Common myeloid progenitor, CD34-positive (primary cell): ENCODE measurements at regions not wholly inside any gene's neighbourhood (a gene's known extent, or its start where the extent isn't known, plus 50 kb on each side); places are given as distances from the start of the nearest gene placed in this dataset.
"Not testable (repeated sequence)": the region's sequence is repeated elsewhere in the genome, so short reads cannot be mapped to it uniquely, and the experiment has no call there.

ENCODE experiments used
- CTCF ChIA-PET: fragments of 350-600 bp; sonication (Branson Sonifier 250); formaldehyde crosslinking; loops from one replicate; lab custom pipeline; 2021; ENCODE audit warnings: antibody characterized with exemption; lab: Charles Lee
- POLR2A ChIA-PET: fragments of 350-600 bp; sonication (Branson Sonifier 250); formaldehyde crosslinking; loops from one replicate; lab custom pipeline; 2021; ENCODE audit warnings: antibody characterized with exemption; lab: Charles Lee
- DNase-seq, 3 donors: peaks; one replicate each; pipeline versions ENCODE4 v3.0.0 to v3.0.0-alpha.2; 2013
- H3K27ac ChIP-seq, 2 experiments: 1 replicate in 1 of 2; 2 replicates in 1 of 2; pipeline ENCODE4 v1.7.0; 2013; ENCODE audit warnings: inconsistent platforms in 2 of 2, low read length in 2 of 2, mild to moderate bottlenecking in 2 of 2, low read depth in 1 of 2, moderate library complexity in 1 of 2; ENCODE audit not compliant: severe bottlenecking in 2 of 2, insufficient read depth in 1 of 2, poor library complexity in 1 of 2
- H3K27me3 ChIP-seq, 5 experiments: replicated peaks in 2 of 5; 1 replicate in 3 of 5; 2 replicates in 2 of 5; pipeline versions ENCODE4 v1.6.1 to v1.7.0; 2013; ENCODE audit warnings: low read length in 4 of 5, mild to moderate bottlenecking in 2 of 5, moderate library complexity in 2 of 5, inconsistent platforms in 1 of 5; ENCODE audit not compliant: insufficient read depth in 5 of 5, control insufficient read depth in 4 of 5
- H3K36me3 ChIP-seq, 4 experiments: 1 replicate in 2 of 4; 2 replicates in 2 of 4; pipeline versions ENCODE4 v1.6.1 to v1.7.0; 2013; ENCODE audit warnings: low read length in 3 of 4, control low read depth in 1 of 4, mild to moderate bottlenecking in 1 of 4; ENCODE audit not compliant: control insufficient read depth in 4 of 4, insufficient read depth in 4 of 4
- H3K4me1 ChIP-seq, 4 experiments: 1 replicate in 3 of 4; 2 replicates in 1 of 4; pipeline versions ENCODE4 v1.6.1 to v1.7.1; 2013; ENCODE audit warnings: low read length in 3 of 4, mild to moderate bottlenecking in 3 of 4, control low read depth in 1 of 4, inconsistent platforms in 1 of 4, moderate library complexity in 1 of 4; ENCODE audit not compliant: control insufficient read depth in 4 of 4, insufficient read depth in 4 of 4; ENCODE audit errors: control extremely low read depth in 1 of 4
- H3K4me3 ChIP-seq, 7 experiments: 1 replicate in 4 of 7; 2 replicates in 3 of 7; pipeline versions ENCODE4 v1.5.1 to v1.7.0; 2013; ENCODE audit warnings: mild to moderate bottlenecking in 7 of 7, low read length in 6 of 7, moderate library complexity in 6 of 7, inconsistent platforms in 2 of 7, low read depth in 2 of 7, control low read depth in 1 of 7; ENCODE audit not compliant: insufficient read depth in 4 of 7, control insufficient read depth in 1 of 7; ENCODE audit errors: extremely low read depth in 1 of 7
- H3K9me3 ChIP-seq, 5 experiments: 1 replicate in 4 of 5; 2 replicates in 1 of 5; pipeline versions ENCODE4 v1.6.1 to v1.7.1; 2013; ENCODE audit warnings: low read length in 4 of 5, mild to moderate bottlenecking in 2 of 5, inconsistent platforms in 1 of 5, low read depth in 1 of 5, moderate library complexity in 1 of 5; ENCODE audit not compliant: control insufficient read depth in 4 of 5, insufficient read depth in 2 of 5; ENCODE audit errors: control extremely low read depth in 1 of 5
- WGBS: methylation state at CpG from one replicate; pipeline ENCODE4 v1.1.5; 2013; ENCODE audit not compliant: insufficient coverage; 5-methylcytosine and 5-hydroxymethylcytosine counted together

GRCh38 chr15:20055921-20056320 lies 485.7 kb downstream of the GOLGA6L6 start:
- POLR2A ChIA-PET, CTCF ChIA-PET, H3K27me3 ChIP-seq, H3K36me3 ChIP-seq, DNase-seq, H3K4me1 ChIP-seq, H3K4me3 ChIP-seq, H3K9me3 ChIP-seq, H3K27ac ChIP-seq: not testable (repeated sequence)
- no CpG with 5 or more reads among the region's 5 CpGs for WGBS

GRCh38 chr15:20048189-20048588 lies 493.4 kb downstream of the GOLGA6L6 start:
- H3K4me1 ChIP-seq, CTCF ChIA-PET, H3K36me3 ChIP-seq, H3K27ac ChIP-seq, H3K4me3 ChIP-seq, H3K9me3 ChIP-seq, H3K27me3 ChIP-seq, POLR2A ChIA-PET, DNase-seq: not testable (repeated sequence)
- WGBS = 90% methylated on average over 2 of the region's 16 CpGs

GRCh38 chr15:20045165-20045564 lies 496.4 kb downstream of the GOLGA6L6 start:
- H3K27ac ChIP-seq, CTCF ChIA-PET, DNase-seq, H3K27me3 ChIP-seq, POLR2A ChIA-PET, H3K36me3 ChIP-seq, H3K9me3 ChIP-seq, H3K4me1 ChIP-seq, H3K4me3 ChIP-seq: not testable (repeated sequence)
- no CpG with 5 or more reads among the region's 5 CpGs for WGBS

GRCh38 chr15:20040691-20041090 lies 500.9 kb downstream of the GOLGA6L6 start:
- DNase-seq, H3K27me3 ChIP-seq, H3K27ac ChIP-seq, H3K4me1 ChIP-seq, H3K36me3 ChIP-seq, CTCF ChIA-PET, H3K4me3 ChIP-seq, POLR2A ChIA-PET, H3K9me3 ChIP-seq: not testable (repeated sequence)
- no CpG with 5 or more reads among the region's 1 CpG for WGBS

- POLR2A ChIA-PET, DNase-seq, H3K36me3 ChIP-seq, H3K9me3 ChIP-seq, H3K27ac ChIP-seq, H3K27me3 ChIP-seq, H3K4me1 ChIP-seq, H3K4me3 ChIP-seq, CTCF ChIA-PET: not testable (repeated sequence)
- WGBS = no CpG with 5 or more reads among the region's 2 CpGs
Observed at GRCh38 chr15:20025040-20025439, 516.6 kb downstream of the GOLGA6L6 start.

- H3K27me3 ChIP-seq, H3K9me3 ChIP-seq, H3K4me3 ChIP-seq, DNase-seq, H3K4me1 ChIP-seq, CTCF ChIA-PET, H3K27ac ChIP-seq, H3K36me3 ChIP-seq, POLR2A ChIA-PET: not testable (repeated sequence)
- WGBS = no CpG with 5 or more reads among the region's 6 CpGs
Observed at GRCh38 chr15:20022349-20022748, 519.3 kb downstream of the GOLGA6L6 start.

GRCh38 chr15:20021351-20021750 lies 520.2 kb downstream of the GOLGA6L6 start:
- H3K4me3 ChIP-seq, CTCF ChIA-PET, POLR2A ChIA-PET: not testable (repeated sequence)

More at GRCh38 chr15:20021351-20021750, 520.2 kb downstream of the GOLGA6L6 start:
- H3K4me1 ChIP-seq, H3K36me3 ChIP-seq, H3K27me3 ChIP-seq, DNase-seq, H3K9me3 ChIP-seq, H3K27ac ChIP-seq: not testable (repeated sequence)
- no CpG with 5 or more reads among the region's 7 CpGs for WGBS
